HUDEP-2 (cell line): ENCODE measurements at regions not wholly inside any gene's neighbourhood (a gene's known extent, or its start where the extent isn't known, plus 50 kb on each side); places are given as distances from the start of the nearest gene placed in this dataset.

Experiments used
- DNase-seq, 76 experiments: peaks; one replicate each; lab custom pipeline; 2025; ENCODE audit not compliant: unreplicated experiment in 76 of 76; lab: John Stamatoyannopoulos, UW

DNA sequence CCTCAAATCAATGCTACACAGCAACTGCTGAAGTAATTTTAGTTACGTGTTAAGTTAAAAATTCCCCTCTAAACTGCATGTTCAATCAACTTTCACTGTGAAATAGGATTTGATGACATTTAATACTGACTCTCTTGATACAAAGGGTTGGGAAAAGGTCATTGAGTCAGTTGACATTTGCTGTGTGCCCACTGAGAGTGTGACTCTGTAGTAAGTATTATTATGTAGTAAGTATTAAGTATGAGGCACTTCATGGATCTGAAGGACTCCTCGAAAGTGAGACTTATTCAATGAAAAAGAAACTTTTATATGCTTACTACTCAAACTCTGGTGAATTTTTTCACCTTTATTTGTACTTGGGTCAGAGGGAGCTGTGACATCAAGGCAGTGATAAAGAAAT, 83.1 kb upstream of the S1PR1 start:
- DNase-seq = no peak

DNA sequence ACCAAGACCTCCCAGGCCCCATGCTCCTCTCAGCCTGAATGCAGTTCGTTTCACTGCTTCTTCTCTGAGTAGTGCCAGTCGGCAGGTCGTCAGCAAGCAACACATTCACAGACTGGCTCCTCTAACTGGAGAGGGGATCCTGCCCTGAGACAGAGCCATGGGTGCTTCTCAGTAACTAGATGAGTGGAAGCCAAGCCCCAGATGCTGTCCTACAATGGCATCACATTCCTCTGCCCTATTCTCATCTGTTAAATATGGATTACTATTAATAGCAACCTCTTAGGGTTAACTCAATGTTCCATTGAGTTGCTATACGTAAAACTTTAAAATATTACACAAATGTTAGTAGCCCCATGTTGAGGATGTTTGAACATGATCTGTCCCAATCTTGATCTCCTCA, 84.2 kb upstream of the S1PR1 start:
- DNase-seq = no peak

DNA sequence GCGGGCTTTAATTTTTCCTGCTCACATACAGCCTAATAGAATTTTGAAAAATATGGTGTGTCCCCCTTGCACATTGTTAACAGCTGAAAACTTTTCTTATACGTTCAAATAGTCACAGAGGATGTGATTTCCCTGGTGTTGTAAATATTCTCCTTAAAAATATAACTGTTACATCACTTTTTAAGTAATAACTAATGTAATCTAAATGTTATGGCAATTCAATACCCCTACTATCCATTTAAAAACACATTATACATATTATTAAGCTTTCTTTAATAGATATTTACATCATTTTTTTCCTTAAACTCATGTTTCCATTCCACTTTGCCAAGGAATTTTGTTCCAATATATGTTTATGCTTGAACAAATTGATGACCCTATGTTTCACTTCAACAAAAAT, 85.5 kb upstream of the S1PR1 start:
- no peak for DNase-seq

DNA sequence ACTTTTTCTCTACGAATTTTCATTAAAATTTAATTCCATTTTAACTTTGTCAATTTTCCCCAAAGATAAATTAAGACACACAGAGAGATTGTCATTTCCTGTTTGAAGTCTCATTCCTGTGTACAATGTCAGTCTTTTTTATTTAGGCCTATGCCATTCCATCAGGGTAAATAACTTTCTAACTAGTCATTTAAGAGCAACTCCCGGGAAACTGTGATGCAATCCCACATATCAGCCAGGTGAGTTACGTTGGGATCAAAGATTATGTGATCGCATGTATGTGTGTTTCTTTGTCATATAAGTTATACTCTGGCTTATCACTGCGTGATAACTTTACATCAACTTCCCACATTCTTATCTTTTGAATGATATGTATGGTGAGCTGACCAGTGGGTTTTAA, 86.1 kb upstream of the S1PR1 start:
- DNase-seq = no peak

DNA sequence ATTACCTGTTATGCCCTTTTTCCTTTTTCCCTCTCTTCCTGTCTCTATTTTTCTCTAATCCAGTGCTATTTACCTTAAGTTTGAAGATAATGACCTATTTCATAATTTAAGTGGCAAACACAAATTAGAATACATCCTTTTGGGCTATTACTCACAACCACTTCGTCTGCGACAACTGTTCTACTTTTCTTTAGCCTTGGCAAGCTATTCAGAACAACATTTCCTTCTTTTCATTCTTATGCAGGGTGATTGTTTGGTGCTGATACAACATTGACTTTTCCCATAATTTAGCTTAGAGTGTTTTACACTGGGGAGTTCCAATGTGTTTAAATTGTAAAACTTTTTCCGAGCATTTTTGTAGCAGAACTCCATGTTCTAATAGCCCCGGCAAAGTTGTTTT, 86.6 kb upstream of the S1PR1 start:
- DNase-seq = no peak

DNA sequence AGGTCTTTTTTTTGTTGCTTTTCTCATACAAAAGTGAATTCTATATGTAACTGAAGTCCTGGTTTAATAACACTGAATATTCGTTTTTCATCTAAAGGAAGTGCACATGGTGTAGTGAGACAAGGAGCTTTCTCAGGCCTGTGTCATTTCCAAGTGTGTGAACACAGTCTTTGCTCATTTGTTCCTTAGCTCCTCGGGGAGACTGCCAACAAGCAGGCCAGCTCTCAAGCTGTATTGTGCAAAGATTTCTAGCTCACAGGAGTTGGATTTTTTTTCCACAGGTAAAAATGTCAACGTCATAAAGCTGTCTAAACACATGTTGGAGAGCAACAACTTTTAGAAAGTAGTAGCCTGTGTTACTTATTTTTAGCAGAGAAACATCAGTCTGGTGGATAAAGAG, 87.8 kb upstream of the S1PR1 start:
- no peak for DNase-seq

DNA sequence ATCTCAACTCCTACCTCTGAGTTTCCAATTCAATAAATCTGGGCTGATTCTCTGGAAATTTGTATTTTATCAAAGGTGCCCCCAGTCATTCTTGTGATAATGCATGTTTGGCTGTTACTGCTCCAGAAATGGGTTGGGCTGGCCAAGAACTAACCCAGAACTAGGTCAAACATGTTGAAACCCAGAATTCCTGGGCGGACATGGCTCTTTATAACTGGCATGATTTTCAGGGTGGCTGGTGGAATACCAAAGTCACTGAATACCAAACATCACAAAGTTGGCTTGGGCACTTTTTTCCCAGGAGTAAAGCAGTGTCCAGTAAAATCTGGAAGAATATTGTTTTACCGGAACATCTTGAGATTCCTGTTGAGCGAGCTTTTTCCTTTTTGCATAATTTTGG, 89.4 kb upstream of the S1PR1 start:
- DNase-seq = no peak

DNA sequence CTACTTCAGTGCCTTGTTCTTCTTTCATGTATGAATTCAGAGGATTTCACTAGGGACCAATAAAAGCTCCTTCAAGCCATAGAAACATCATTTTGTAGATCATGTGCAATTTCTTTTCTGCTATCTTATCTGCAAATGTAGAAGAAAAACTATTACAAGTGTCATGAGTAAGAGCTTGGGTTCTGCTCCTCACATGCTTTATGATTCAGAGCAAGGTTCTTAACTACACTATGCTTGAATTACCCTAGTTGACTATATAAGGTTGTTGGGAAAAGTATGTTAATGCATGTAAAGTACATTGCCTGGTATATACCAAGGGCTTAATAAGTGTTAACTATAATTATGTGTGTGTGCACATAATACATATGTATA, 91.4 kb upstream of the S1PR1 start:
- no peak for DNase-seq

DNA sequence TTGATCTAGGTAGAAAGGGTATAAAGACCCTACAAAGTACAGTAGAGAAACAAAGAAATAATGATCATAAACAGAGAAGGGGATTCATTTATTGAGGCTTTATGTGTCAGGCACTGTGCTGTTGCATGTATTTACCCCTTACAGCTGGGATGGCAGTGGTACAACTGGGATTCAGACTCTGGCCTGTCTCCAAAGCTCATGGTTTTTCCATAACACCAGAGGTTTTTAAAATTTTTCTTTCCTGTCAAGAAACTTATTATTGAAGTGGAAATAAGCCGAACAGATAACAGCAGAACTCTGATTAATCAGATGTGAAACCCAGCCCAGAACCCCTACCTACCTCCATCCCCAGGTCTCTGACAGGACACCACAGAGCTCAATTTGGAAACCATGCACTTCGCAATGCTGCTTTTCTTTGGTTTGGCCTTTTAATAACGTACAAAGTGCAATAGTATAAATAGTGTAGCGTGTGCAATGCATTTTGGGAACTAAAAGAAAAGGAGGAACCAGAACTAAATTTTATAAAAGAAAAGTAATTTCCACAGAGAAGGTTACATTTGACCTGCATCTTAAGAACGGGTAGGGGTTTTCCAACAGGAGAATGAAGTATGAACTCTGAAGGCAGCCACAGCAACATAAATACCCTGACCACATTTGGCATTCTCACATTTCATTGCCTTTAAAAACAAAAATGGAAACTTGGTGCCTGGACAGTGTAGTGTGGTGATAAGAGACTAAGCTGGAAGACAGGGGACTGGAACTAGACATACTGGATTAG, 92.0 kb upstream of the S1PR1 start:
- DNase-seq = no peak

DNA sequence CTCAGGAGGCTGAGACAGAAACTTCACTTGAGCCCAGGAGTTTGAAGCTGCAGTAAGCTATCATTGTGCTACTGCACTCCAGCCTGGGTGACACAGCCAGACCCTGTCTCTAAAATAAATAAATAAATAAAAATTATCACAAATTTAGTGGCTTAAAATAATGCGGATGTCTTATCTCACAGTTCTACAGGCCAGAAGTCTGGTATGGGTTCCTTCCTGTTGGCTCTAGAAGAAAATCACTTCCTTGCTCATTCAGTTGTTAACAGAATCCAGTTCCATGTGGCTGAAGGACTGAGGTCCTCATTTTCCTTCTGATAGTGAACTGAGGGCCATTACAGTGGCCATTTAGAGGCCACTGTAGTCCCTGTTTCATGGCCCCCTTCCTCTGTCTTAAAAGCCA, 94.6 kb upstream of the S1PR1 start:
- DNase-seq = no peak

DNA sequence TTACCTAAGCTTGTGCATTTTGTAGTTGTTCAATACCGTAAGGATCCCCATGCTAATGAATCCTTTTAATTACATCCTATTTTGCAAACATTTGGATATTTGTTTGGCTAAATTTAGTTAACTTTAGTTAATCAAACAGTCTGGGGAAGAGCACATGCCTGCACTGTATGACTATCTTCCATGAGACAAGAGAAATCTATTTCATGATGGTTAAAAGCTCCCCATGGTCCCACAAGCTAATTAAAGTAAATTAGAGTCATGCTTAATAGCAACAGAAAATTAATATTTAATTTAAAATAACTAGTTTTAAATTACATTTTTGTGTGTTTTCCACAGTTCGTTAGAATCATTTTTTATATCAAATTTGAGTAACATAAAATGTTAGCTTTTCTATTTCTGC, 95.4 kb upstream of the S1PR1 start:
- no peak for DNase-seq

DNA sequence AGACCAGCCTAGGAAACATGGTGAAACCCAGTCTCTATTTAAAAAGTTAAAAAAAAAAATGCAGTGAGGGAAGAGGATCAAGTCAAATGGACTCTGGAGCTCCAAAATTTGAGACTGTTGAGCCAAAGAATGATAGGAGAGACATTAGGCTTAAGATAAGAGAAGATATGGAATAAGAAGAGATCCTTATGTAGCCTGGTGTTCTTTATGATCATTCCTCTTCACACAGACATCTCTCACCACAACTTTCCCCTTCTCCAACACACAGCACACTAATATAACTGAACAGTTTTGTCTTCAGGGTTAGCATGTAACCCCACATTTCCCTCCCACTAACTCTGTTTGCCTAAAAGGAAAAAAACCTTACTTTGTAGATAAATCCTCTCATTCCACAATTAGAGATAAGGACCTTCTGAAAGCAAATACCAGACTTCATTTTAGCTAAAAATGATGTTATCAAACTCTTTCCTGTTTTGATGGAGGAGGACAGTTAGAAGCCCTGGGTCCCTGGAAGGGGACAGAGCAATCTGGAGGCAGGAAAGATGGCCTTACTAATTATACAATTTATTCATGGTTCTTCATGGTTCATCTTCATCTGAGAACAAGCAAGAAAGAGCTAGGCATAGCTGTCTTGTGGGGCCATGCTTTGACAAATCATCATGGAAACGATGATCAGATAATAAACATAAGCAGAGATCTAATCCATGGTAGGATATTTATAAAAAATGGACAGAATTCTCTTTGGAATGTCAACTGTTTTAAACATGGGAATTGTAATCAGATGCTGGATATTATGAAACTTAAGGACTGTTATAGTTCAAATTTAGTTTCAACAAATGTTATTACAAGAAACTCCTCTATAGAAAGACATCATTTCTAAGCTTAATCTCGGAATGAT, 96.7 kb upstream of the S1PR1 start:
- no peak for DNase-seq

DNA sequence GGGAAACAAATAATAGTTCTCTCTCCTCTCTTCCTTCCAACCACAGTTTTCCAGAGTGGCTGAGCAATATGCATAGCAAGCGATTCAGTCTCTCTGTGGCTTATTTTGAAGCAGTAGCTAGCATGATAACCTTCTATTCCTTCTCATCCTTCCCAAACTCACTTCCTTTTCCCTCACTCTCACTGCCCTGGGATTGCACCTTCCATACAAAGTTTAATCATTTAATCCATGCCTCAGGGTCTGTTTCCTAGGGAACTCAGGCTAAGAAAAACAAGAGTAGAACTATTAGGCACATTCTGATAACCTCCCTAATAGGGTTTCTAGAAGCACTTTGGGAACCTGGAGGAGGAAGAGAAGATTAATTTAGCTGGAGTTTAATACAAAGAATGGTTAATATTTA, 97.7 kb upstream of the S1PR1 start:
- DNase-seq = no peak

DNA sequence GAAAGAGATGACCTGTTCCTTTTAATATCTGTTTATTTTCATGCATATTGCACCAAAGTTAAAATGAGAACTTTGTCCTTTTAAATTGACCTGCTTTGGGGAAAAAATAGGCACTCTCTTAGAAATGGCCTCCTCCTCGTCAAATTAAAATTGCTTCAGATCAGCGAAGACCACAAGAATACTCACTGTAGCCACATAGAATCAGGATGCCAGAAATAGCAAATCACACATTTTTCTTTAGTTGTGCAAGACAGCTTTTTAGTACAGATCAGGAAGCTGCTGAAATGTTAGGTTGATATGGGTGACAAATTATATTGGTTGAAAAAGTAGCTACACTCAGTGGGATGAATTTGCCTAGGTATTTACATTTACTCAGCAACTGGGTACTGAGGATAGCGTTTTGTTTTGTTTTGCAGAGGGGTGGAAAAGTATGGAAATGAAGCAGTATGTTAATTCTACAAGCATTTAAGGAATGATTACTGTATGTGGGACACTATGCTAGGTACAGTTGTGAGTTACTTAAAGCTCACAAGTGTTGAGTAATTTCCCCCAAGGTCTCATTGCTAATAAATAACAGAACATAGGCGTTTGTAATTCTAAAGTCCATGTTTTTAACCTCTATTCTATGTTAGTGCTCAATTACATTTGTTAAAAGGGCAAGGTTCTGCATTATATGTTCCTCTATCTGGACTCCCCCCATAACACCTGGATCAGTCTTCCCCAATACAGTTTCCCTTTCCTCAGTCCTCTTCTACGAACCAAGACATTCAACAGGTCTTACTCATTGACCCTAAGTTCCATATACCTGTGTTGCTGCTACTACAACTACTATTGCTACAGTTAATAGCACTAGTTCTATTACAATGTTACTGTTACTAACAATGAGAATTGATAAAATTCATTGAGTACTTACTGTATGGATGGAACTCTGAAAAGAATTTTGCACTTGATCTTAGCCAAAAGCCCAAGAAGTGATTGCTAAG, 99.4 kb upstream of the S1PR1 start:
- no peak for DNase-seq

DNA sequence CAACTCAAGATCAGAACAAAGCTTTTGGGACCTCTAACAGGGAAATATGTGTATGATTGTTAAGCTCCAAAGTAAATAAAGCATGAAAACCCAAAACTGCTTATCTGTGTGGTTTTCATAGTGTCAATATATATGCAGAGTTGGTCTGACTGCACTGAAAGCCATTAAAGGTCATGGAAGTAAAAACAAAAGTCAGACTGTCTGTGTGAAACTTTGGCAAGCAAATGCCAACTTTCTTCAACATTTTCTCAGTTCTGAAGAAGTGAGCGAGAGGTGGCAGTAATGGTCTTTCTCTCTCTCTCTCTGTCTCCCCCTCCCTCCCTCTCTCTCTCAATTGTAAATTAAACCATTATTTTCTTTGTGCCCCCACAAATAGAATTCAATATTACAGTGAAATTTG, 100.1 kb upstream of the S1PR1 start:
- no peak for DNase-seq

DNA sequence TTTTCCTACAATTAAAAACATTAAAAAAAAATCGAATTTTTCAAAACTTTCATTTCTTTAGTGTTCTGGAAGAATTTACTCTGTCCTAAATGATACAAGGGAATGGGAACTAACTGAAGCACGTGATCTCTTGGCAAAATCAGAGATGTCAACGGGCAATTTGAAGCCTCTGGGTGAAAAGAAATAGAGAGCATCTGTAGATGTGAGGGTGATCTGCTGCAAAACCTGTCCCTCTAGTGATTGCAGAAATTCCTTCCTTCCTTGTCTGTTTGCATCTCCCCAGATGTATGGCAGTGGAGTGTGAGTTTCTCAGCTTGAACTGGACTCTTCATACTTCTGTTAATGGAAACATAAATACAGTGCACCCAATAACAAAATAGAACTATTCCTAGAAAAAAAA, 100.5 kb upstream of the S1PR1 start:
- no peak for DNase-seq

DNA sequence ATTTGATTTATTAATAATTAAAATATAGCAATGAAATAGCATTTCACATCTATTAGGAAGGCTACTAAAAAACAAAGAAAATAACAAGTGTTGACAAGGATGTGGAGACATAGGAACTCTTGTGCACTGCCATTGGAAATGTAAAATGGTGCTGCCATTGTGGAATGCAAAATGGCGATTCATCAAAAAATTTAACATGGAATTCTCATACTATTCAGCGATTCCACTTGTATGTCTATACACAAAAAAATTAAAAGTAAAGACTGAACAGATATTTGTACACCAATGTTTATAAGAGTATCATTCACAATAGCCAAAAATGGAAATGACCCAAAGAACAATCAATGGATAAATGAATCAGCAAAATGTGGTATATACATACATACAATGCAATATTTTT, 101.3 kb upstream of the S1PR1 start:
- DNase-seq = no peak

DNA sequence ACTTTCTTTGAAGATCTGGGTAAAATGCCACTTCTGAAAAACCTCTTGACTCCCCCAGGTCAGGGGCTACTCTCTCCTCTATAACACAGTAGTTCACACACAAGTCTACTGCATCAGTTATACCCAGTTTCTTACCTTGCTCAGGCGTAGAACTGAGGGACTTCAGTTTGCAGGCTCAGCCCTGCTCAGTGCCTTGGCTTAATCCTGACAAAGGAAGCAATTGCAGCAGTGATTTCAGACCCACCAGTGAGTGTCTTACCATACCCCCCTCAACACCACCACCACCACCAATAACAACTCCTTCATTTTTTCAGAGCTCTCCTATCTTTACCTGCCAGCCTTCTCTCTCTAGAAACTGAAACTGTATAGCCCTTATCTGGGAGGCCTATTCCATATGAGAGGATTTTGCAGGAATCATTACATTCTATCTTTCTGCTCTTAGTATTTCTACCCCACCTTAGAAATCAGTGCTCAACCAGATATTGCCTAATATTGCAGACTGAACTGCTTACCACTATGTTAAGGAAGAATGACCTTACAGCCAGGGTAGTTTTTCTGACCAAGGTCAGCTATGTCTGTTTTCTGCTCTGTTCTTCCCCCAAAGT, 105.5 kb upstream of the S1PR1 start:
- DNase-seq = no peak

DNA sequence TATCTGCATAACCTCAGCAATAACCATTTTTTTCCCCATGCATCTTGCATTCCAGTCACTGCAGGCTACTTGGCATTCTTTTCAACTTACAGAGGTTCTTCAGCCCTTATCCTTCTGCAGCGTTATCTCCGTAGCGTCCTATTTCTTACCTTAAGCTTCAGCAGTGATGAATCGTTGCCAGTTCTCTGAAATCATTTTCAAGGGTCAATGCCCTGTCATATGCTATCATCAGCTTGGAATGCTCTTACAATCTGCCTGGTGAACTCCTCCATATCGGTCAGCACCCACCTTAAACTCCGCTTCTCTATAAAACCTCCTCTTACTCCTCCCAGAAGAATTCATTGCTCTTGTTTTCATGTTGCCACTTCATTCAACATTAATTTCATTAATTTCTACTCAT, 105.1 kb upstream of the DPH5 start:
- DNase-seq = no peak

DNA sequence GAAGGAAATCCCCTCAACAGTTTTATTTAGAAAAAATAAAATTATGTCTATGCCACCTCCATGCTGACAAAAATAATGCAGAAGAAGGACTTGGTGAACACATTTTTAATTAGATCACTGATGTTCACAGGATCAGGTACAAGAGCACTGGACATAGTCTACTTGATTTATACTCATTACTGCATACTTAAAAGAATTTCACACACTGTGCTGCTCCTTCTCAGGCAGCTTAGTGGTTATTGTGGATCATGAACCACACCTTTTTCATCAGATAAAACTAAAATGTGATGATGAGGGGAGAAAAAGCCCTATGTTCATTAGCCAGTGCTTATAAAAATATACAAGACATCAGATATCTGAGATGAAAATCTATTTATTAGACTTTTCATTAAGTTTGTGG, 103.3 kb upstream of the DPH5 start:
- DNase-seq = no peak
